T47D (cell line): ENCODE measurements at regions not wholly inside any gene's neighbourhood (a gene's known extent, or its start where the extent isn't known, plus 50 kb on each side); places are given as distances from the start of the nearest gene placed in this dataset.

Source experiments
- DNase-seq, 2 experiments: peaks; one replicate each; pipeline versions ENCODE4 v3.0.0 to v3.0.0-alpha.2; 2011 to 2012; ENCODE audit warnings: low read depth in 1 of 2, low spot score in 1 of 2
- JUND ChIP-seq: IDR thresholded peaks from 2 replicates; pipeline ENCODE4 v1.6.1; 2012; ENCODE audit warnings: low read depth
- in situ Hi-C: cut with HindIII; loops from 2 replicates; pipeline ENCODE4 v1.10.0; 2016; ENCODE audit warnings: low sequenced_read_pairs, low pct_unique_long_range_greater_than_20kb

DNA sequence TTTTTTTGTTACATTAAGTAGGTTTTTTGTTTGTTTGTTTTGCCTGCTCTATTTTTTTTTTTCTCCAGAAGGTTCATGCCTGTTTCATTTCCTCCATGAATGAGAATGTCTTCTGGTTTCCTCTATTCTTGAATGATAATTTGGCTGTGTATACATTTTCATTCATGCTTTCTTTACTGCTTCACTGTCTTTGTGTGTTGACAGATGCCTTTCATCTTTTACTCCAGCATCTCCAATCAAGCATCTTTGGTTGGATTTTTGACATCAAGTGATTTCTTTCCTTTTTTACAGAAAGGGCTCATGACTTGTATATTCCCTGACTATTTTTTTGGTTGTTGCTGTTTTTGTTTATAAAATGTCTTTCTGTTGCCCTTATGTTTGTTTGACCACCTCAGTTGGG, 156.5 kb downstream of the MDFIC start:
- in situ Hi-C loops, result no loop called here
- TF ChIP-seq JUND, result no peak
- no peak for DNase-seq

DNA sequence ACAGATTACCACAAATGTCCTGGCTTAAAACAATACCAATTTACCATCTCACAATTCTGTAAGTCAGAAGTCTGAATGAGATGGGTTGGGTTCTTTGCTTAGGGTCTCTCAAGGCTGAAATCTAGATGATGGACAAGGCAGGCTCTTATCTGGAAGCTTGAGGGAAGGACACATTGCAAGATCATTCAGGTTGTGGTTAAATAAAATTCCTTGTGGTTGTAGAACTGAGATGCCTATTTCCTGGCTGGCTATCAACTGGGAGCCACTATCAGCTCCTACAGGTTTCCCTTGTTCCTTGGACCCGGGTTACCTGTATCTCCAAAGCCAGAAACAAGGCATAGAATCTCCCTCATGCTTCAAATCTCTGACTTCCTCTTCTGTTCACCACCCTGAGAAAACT, 148.4 kb downstream of the MDFIC start:
- in situ Hi-C loops, result no loop called here
- no peak for DNase-seq
- no peak for TF ChIP-seq JUND
